Suprapubic skin (tissue), 4 donors: ENCODE measurements at regions not wholly inside any gene's neighbourhood (a gene's known extent, or its start where the extent isn't known, plus 50 kb on each side); places are given as distances from the start of the nearest gene placed in this dataset.
"Not testable (repeated sequence)": the region's sequence is repeated elsewhere in the genome, so short reads cannot be mapped to it uniquely, and the experiment has no call there.

Experiments
- DNase-seq, 2 donors: peaks; one replicate each; pipeline ENCODE4 v3.0.0-alpha.2; 2019; ENCODE audit warnings: low spot score in 2 of 2
- H3K27ac ChIP-seq: fragments of 200-600 bp; sonication (generic); one replicate; pipeline ENCODE4 v1.5.1; 2019
- H3K27me3 ChIP-seq: fragments of 200-600 bp; sonication (generic); one replicate; pipeline ENCODE4 v1.5.1; 2019
- H3K36me3 ChIP-seq: fragments of 200-600 bp; sonication (generic); one replicate; pipeline ENCODE4 v1.5.1; 2019
- H3K4me1 ChIP-seq: fragments of 200-600 bp; sonication (generic); one replicate; pipeline ENCODE4 v1.5.1; 2019
- H3K4me3 ChIP-seq: fragments of 200-600 bp; sonication (generic); one replicate; pipeline ENCODE4 v1.5.1; 2019; ENCODE audit warnings: mild to moderate bottlenecking
- H3K9me3 ChIP-seq: fragments of 200-600 bp; sonication (generic); one replicate; pipeline ENCODE4 v1.5.1; 2019
- EP300 ChIP-seq: sonication (generic); formaldehyde crosslinking; IDR thresholded peaks from one replicate; pipeline ENCODE4 v1.6.1; 2017; ENCODE audit warnings: antibody characterized with exemption
- POLR2A ChIP-seq, 2 donors: fragments of 450-650 bp; IDR thresholded peaks; one replicate each; pipeline ENCODE4 v1.6.1; 2017; ENCODE audit warnings: antibody characterized with exemption in 2 of 2, mild to moderate bottlenecking in 2 of 2, moderate library complexity in 2 of 2
- POLR2AphosphoS5 ChIP-seq, 3 donors: sonication (generic); formaldehyde crosslinking; IDR thresholded peaks; one replicate each; pipeline ENCODE4 v1.6.1; 2017; ENCODE audit warnings: antibody characterized with exemption in 3 of 3
- WGBS: methylation state at CpG from one replicate; pipeline ENCODE4 v1.1.5; 2018; 5-methylcytosine and 5-hydroxymethylcytosine counted together
- TF ChIP-seq, protein P1 (sequence below), 2 donors: fragments of 200-600 bp in 1 of 2; fragments of 450-650 bp in 1 of 2; sonication (generic) in 1 of 2; IDR thresholded peaks; one replicate each; pipeline ENCODE4 v1.5.1; 2016 to 2019; ENCODE audit warnings: antibody characterized with exemption in 2 of 2, mild to moderate bottlenecking in 1 of 2, moderate library complexity in 1 of 2

DNA sequence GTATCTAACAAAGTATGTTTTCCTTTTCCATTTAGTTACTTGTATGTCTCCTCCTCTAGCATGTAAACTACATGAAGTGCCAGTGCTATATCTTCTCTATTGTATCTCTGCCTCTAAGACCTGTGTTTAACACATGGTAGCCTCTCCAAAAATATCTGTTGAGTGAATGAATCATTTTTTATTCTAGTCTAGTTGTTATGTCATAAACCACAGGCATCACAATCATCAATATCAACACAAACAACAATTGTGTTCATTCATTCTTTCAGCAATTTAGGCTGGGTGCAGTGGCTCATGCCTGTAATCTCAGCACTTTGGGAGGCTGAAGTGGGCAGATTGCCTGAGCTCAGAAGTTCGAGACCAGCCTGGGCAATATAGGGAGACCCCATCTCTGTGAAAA is 111.6 kb upstream of the EYA4 start:
- H3K9me3 ChIP-seq = no peaks in the 10 kb centered on the region
- H3K36me3 ChIP-seq = no peaks in the 10 kb centered on the region
- WGBS = 71% methylated on average over 1 of the region's 1 CpG
- no peaks in the 10 kb centered on the region for H3K27me3 ChIP-seq
- no peak for DNase-seq
- TF ChIP-seq POLR2AphosphoS5 (IDR thresholded peaks at IDR 0.05) (no peak), POLR2A (IDR thresholded peaks at IDR 0.05) (no peak), EP300 (no peak)
- TF ChIP-seq, protein P1, sequence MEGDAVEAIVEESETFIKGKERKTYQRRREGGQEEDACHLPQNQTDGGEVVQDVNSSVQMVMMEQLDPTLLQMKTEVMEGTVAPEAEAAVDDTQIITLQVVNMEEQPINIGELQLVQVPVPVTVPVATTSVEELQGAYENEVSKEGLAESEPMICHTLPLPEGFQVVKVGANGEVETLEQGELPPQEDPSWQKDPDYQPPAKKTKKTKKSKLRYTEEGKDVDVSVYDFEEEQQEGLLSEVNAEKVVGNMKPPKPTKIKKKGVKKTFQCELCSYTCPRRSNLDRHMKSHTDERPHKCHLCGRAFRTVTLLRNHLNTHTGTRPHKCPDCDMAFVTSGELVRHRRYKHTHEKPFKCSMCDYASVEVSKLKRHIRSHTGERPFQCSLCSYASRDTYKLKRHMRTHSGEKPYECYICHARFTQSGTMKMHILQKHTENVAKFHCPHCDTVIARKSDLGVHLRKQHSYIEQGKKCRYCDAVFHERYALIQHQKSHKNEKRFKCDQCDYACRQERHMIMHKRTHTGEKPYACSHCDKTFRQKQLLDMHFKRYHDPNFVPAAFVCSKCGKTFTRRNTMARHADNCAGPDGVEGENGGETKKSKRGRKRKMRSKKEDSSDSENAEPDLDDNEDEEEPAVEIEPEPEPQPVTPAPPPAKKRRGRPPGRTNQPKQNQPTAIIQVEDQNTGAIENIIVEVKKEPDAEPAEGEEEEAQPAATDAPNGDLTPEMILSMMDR (IDR thresholded peaks at IDR 0.05) = no peak
- H3K27ac ChIP-seq = no peak overlapping the region
- no peak overlapping the region for H3K4me3 ChIP-seq
- no peaks in the 10 kb centered on the region for H3K4me1 ChIP-seq

- DNase-seq = no peak
Observed at GRCh38 chr6:133130863-133131262, 110.3 kb upstream of the EYA4 start.

DNA sequence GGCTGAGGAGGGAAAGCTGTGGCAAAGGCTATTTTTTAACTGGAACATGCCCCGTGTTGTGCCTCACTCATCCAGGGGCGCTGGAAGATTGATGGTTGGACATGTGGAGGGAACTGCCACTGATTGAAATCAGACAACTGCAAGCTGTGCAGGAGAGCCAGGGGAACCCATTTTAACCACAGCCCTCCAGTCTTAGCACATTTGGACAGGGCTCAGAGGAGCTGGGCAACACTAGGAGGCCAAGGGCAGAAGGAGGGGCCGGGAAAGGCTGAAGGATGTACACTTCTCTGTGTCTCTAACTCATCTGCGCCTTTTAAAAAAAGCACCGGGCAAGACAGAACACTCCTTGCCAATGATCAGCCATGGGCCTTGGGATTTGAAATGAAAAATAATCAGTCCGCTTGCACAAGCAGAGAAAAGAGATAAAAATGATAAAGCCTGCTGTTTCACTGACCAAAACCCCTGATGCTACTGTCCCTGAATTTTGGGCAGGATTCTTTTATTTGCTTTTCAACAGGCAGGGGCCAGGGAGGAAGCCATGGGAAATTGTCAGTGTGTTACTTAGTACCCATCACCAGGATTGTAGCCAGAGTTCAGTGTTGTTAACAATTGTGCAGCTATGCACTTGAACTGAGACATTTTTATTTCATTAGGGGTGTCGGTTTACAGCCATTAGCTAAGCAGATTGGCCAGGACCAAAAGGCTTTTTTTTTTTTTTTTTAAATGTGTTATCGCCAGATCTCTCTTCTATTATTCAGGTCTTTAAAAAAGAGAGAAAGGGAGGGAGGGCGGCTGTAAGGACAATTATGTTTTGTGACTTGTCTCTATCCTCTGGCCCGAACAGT is 109.3 kb upstream of the EYA4 start:
- Histone ChIP-seq H3K4me1 (no peaks in the 10 kb centered on the region), H3K9me3 (no peaks in the 10 kb centered on the region), H3K4me3 (no peak overlapping the region), H3K27ac (no peak overlapping the region), H3K27me3 (no peaks in the 10 kb centered on the region), H3K36me3 (no peaks in the 10 kb centered on the region)
- TF ChIP-seq EP300 = no peak
- TF ChIP-seq, protein P1 (IDR thresholded peaks at IDR 0.05) = no peak
- TF ChIP-seq POLR2A (IDR thresholded peaks at IDR 0.05) = no peak
- TF ChIP-seq POLR2AphosphoS5 (IDR thresholded peaks at IDR 0.05) = no peak
- no peak for DNase-seq
- WGBS = 68% methylated on average over 10 of the region's 10 CpGs

More at GRCh38 chr6:133130863-133131262, 110.3 kb upstream of the EYA4 start:
- TF ChIP-seq POLR2A (IDR thresholded peaks at IDR 0.05) = no peak
- TF ChIP-seq POLR2AphosphoS5 (IDR thresholded peaks at IDR 0.05) = no peak
- TF ChIP-seq, protein P1 (IDR thresholded peaks at IDR 0.05) = no peak
- no peak for TF ChIP-seq EP300
- no peaks in the 10 kb centered on the region for H3K9me3 ChIP-seq
- no peaks in the 10 kb centered on the region for H3K27me3 ChIP-seq
- no peak overlapping the region for H3K27ac ChIP-seq
- no peak overlapping the region for H3K4me3 ChIP-seq
- no peaks in the 10 kb centered on the region for H3K4me1 ChIP-seq
- H3K36me3 ChIP-seq = no peaks in the 10 kb centered on the region
- 49% methylated on average over 2 of the region's 2 CpGs for WGBS

DNA sequence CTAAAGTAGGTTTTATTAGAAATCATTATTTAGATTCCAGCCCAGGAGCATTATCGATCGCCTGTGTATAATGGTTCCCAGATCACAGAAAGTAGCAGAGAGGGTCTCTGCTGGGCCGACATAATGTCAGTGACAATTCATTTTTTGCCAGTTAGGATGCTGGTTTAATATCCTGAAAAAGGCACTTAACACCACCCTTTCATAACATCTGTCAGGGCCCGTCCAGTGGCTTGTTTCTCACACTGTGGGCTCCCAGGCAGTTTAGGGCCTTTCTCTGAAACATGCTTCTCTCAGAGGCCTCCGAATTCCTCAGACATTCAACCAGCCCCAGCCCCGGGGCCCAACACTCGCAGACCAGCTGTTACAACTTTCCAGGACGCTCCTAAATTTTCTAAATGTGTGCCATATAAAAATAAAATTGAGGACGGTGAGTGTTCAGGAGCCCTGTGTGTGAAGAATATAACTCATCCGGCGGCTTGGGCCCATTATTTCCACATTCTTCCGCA is 108.6 kb upstream of the EYA4 start:
- WGBS = 75% methylated on average over 12 of the region's 12 CpGs
- H3K27me3 ChIP-seq = no peaks in the 10 kb centered on the region
- no peak overlapping the region for H3K27ac ChIP-seq
- H3K4me1 ChIP-seq = no peaks in the 10 kb centered on the region
- no peaks in the 10 kb centered on the region for H3K36me3 ChIP-seq
- H3K4me3 ChIP-seq = no peak overlapping the region
- TF ChIP-seq, protein P1 (IDR thresholded peaks at IDR 0.05) = no peak
- TF ChIP-seq POLR2AphosphoS5 (IDR thresholded peaks at IDR 0.05) (no peak), POLR2A (IDR thresholded peaks at IDR 0.05) (no peak), EP300 (no peak)
- no peaks in the 10 kb centered on the region for H3K9me3 ChIP-seq
- no peak for DNase-seq

GRCh38 chr6:133136177-133136880 is 104.8 kb upstream of the EYA4 start:
- H3K27me3 ChIP-seq = no peaks in the 10 kb centered on the region
- H3K4me3 ChIP-seq = no peak overlapping the region
- 17% methylated on average over 1 of the region's 1 CpG for WGBS
- no peak overlapping the region for H3K27ac ChIP-seq
- DNase-seq = no peak
- H3K9me3 ChIP-seq = no peaks in the 10 kb centered on the region
- no peaks in the 10 kb centered on the region for H3K36me3 ChIP-seq
- TF ChIP-seq EP300 (no peak), POLR2A (IDR thresholded peaks at IDR 0.05) (no peak), POLR2AphosphoS5 (IDR thresholded peaks at IDR 0.05) (no peak)
- TF ChIP-seq, protein P1 (IDR thresholded peaks at IDR 0.05) = no peak
- no peaks in the 10 kb centered on the region for H3K4me1 ChIP-seq

DNA sequence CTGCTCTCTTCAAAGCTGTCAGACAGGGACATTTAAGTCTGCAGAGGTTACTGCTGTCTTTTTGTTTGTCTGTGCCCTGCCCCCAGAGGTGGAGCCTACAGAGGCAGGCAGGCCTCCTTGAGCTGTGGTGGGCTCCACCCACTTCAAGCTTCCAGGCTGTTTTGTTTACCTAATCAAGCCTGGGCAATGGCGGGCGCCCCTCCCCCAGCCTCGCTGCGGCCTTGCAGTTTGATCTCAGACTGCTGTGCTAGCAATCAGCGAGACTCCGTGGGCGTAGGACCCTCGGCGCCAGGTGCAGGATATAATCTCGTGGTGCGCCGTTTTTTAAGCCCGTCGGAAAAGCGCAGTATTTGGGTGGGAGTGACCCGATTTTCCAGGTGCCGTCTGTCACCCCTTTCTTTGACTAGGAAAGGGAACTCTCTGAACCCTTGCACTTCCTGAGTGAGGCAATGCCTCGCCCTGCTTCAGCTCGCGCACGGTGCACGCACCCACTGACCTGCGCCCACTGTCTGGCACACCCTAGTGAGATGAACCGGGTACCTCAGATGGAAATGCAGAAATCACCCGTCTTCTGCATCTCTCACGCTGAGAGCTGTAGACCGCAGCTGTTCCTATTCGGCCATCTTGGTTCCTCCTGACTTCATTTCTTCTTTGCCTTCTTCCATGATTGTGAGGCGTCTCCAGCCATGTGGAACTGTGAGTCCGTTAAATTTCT is 93.5 kb upstream of the EYA4 start:
- 98% methylated on average over 30 of the region's 30 CpGs for WGBS
- H3K9me3 ChIP-seq, H3K27me3 ChIP-seq, DNase-seq, H3K4me1 ChIP-seq, H3K36me3 ChIP-seq, H3K4me3 ChIP-seq, H3K27ac ChIP-seq: not testable (repeated sequence)
